ENCODE measurements at regions not wholly inside any gene's neighbourhood (a gene's known extent, or its start where the extent isn't known, plus 50 kb on each side); places are given as distances from the start of the nearest gene placed in this dataset.
"Not testable (repeated sequence)": the region's sequence is repeated elsewhere in the genome, so short reads cannot be mapped to it uniquely, and the experiment has no call there.

DNA sequence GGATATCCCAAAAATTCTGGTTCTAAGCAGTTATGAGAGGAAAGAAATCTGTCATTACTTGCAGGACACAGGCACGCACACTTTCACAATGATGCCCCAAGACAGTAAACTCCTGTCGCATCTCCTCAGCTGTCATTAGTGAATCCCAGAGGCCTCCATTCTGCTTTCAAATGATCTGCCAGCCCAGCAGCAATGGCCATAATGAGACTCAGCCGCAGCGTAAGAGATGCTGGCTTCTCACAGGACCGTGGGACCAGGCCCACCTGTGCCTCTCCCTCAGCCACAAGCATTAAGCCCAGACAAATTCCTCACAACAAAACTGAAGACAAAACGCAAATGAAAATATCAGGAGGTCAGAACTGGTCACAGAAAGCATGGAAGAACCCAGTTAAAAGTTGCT is 98.0 kb upstream of the VLDLR start:
- DNase-seq: no peak
- intact Hi-C loops (cut with DNase I): no loop called here

DNA sequence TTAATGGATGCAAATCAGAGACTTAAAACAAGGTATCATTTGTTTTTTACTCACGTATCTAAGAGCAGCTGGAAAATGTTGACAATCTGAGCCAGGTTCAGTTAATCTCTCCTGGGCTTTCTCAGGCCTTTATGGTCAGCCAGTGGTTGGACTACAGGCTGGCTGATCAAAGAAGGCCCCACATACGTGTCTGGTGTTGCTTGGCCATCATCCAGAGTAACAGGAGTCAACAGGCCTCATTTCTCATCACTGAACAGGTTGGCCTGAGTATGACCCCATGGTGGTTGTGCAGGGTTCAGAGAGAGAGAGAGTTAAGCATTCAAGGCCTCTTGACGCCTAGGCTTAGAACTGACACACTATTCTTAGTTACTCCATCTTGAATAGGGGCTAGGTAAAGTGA is 97.0 kb upstream of the VLDLR start:
- intact Hi-C loops (cut with DNase I): no loop called here
- DNase-seq: no peak

- intact Hi-C loops (cut with DNase I): no loop called here
- no peak for DNase-seq
These were observed 96.4 kb upstream of the VLDLR start for GRCh38 chr9:2525147-2525546.

- intact Hi-C loops (cut with DNase I): no loop called here
- no peak for DNase-seq
These were observed 95.3 kb upstream of the VLDLR start for GRCh38 chr9:2526071-2526828.

DNA sequence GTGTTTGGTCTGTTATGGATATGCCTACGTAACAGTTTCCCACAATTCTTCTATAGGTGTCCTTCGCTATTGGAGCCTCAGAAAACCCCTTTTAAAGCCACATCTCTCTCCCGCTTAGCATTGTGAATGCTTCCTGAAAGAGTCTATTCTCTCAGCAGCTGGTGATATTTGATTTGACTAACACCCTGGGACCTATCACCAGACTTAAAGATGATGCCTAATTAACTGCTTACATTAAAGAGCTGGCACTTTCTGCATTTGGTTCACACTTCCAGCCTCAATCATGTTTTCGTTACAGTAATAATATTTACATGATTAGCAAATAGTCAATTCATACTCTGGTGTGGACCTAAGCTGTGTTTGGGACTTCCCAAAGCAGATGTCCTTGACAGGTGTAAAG is 90.1 kb upstream of the VLDLR start:
- DNase-seq: no peak
- intact Hi-C loops (cut with DNase I): no loop called here

GRCh38 chr9:2536511-2536910 is 85.1 kb upstream of the VLDLR start:
- intact Hi-C loops (cut with DNase I): no loop called here

DNA sequence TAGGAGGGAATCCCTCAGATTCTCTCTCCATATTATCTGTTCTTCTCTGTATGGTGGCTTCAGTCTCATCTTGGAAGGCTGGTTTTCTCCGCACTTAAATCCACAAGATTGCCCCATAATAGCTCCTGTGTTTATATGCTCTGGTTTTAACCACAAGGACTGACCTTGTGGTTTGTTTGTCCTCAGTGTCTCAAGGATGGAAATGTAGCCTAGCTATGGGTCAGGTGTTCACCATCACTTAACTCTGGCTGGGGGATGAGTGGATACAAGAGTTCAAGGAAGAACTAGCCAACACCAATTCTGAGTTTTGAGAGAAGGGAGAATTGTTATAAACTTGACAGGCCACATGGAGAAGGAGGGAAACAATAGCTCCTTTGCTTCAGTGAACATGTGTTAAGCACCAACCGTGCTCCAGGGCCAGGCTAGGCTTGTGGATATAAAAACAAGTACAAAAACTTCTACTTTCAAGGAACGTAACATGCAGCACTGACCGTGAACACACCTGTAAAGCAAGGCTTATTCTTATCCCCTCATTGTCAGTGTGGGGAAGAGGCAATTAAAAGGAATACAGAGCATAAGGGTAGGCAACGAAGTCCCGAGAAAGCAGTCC is 75.6 kb upstream of the VLDLR start:
- DNase-seq: no peak
- intact Hi-C loops (cut with DNase I): no loop called here

More at GRCh38 chr9:2536511-2536910, 85.1 kb upstream of the VLDLR start:
- DNase-seq: no peak

DNA sequence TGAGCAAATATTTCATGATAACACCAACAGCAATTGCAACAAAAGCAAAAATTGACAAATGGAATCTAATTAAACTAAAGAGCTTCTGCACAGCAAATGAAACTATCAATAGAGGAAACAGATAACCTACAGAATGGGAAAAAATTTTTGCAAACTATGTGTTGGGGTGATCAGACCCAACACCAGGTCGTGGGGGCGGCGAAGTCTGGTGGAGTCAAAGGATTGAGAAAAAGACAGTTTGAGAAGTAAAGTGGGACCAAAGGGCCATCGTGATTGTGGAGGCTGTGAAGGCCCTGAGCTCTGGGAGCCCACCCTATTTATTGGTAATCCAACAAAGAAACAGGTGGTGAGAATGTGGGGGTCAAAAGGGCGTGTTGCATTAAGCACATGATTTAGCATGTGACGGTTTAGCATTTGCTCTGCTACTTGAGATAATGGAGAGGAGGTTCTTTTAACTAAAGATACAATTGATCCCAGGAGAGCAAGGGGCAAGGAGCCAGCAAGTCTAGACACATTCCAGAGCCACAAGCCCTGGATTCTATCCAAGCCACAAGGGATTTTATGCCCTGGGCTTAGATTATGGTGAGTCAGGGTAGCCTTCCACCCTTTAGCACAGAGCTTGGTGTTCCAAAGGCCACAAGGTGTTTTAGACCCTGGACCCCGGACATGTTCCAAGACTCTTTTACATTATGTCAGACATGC is 65.5 kb upstream of the VLDLR start:
- intact Hi-C loops (cut with DNase I); DNase-seq: not testable (repeated sequence)

DNA sequence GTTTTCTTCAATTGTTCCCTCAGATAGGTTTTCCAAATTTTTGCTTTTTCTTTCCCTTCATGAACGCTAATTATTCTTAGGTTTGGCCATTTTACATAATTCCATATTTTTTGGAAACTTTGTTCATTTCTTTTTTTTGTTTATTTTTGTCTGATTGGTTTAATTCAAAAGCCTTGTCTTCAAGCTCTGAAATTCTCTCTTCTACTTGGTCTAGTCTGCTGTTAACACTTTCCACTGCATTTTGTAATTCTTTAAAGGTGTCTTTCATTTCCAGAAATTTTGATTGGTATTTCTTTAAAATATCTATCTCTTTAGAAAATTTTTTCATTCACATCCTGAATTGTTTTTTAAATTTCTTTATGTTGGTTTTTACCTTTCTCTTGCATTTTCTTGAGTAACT is 63.9 kb upstream of the VLDLR start:
- intact Hi-C loops (cut with DNase I): no loop called here
- no peak for DNase-seq

DNA sequence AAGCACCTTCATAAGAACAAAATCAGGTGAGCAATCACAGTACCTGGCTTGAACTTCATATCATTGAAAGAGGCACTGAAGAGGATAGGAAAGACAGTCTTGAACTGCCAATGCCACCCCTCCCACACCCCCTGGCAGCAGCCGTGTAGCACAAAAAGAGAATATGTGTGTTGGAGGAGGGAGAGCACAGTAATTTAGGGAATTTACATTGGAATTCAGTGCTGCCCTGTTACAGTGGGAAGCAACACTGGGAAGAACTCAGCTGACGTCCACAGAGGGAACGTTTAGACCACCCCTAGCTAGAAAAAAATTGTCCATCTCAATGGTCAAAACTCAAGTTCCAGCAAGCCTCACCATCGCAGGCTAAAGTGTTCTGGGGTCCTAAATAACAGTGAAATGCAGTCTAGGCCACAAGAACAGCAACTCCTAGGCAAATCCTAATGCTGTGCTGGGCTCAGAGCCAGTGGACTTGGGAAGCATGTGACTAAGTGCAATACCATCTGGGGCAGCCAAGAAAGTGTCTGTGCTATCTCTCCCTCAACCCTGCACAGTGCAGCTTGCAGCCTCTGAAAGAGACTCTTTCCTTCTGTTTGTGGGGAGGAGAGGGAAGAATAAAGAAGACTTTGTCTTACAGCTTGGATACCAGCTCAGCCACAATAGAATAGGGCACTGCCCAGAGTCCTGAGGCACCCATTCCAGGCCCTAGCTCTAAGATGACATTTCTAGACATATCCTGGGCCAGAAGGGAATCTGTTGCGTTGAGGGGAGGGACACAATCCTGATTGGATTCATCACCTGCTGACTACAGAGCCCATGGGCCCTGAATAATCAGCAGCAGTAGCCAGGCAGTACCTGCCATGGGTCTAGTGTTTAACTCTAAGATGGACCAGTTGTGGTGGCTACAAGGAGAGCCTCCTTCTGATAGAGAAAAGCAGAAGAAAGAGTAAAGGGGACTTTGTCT is 62.1 kb upstream of the VLDLR start:
- DNase-seq: peak in 36 of 42 donors; percentile 7 to 64 (median 35)
- intact Hi-C loops (cut with DNase I): no loop called here

- intact Hi-C loops (cut with DNase I): no loop called here
- no peak for DNase-seq
These were observed 61.4 kb upstream of the VLDLR start for GRCh38 chr9:2560180-2560579.

- intact Hi-C loops (cut with DNase I): no loop called here
- DNase-seq: no peak
These were observed 55.8 kb upstream of the VLDLR start for GRCh38 chr9:2565676-2566340.

DNA sequence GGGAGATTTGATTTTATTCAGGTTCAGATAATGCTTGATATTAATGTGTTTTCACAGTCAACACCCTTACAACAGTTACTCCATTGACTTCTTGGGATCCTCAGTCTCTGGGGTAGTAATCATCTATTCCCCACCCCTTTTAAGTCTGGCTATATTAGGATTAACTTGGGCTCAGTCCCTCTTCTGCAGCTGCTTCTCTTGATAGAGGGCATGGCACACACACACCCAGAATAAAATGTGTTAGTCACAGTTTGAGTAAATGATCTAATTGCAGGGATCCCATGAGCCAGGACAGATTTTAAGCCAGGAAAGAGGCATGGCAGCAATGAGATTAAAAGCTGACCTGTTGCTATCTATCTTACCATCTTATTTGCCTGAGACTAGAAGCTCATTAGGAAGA is 53.7 kb upstream of the VLDLR start:
- intact Hi-C loops (cut with DNase I): no loop called here

DNA sequence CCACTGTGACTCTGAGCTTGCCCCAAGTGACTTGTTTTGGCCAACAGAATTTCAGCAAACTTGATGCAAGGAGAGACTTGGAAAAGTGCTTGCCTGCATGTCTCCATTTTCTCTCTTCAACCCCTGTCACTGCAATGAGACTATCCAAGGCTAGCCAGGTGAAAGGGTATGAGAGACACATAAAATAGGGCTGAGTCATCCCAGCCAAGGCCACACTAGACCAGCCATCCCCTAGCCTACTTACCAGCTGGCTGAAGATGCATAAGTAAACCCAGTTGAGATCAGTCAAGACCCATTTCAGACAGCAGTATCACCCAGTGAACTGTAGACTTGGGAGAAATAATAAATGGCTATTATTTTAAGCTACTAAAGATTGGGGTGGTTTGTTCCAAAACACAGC is 52.9 kb upstream of the VLDLR start:
- DNase-seq: no peak
- intact Hi-C loops (cut with DNase I): no loop called here

More for the DNA sequence above, 53.7 kb upstream of the VLDLR start:
- no peak for DNase-seq

DNA sequence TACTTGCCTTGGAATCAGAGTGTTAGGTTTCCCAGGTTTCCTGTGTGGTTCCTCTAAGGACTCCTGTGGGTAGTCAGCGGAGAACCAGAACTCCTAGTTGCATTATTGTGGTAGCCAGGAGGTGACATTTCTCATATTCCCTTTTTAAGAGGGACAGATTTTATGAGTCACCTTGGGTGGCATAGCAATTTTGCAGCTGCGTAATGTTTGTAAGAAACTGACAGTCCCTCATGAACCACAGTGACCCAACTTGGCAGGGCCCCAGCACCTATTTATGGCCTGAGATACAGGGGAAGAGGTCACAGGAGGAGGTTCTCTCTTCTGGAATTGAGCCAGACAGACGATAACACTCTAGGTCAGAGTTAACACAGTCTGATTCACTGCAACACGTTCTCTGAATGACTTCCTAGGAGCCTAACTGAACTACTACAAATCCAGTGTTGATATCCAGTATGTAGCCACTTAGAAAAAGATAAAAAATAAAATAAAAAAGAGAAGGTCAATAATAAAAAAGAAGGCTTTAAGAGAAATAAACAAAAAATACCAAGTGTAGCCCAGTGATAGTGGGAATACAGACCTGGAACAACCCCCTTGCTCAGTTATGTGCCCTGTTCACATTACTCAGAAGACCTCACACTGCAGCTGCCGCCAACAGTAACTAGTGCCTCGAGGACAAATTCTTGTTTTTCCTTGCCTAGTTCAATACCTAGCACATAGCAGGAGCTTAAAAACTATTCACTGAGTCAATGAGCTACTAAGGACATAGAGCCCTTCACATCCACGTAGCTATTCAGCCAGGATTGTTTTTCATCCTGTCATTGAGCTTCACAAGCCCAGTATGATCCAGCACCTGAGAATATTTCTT is 50.7 kb upstream of the VLDLR start:
- peak in 13 of 42 donors; percentile 6 to 47 (median 18) for DNase-seq
- intact Hi-C loops (cut with DNase I): no loop called here

All from head of caudate nucleus (tissue), 42 donors.